H1 (cell line): ENCODE measurements at regions not wholly inside any gene's neighbourhood (a gene's known extent, or its start where the extent isn't known, plus 50 kb on each side); places are given as distances from the start of the nearest gene placed in this dataset.

Experiments
- CTCF ChIA-PET: fragments of 300-600 bp; sonication (Branson Sonifier 250); formaldehyde crosslinking; loops from one replicate; lab custom pipeline; 2021; ENCODE audit not compliant: partially characterized antibody; lab: Charles Lee
- POLR2A ChIA-PET: fragments of 300-600 bp; sonication (Branson Sonifier 250); formaldehyde crosslinking; loops from one replicate; lab custom pipeline; 2021; ENCODE audit warnings: inconsistent platforms; ENCODE audit not compliant: partially characterized antibody; lab: Charles Lee
- DNase-seq, 2 experiments: peaks; one replicate each; pipeline versions ENCODE4 v3.0.0 to v3.0.0-alpha.2; 2010 to 2022; ENCODE audit warnings: low spot score in 2 of 2, low read depth in 1 of 2, mixed read lengths in 1 of 2
- FAIRE-seq: peaks from 2 replicates; lab custom pipeline; 2011; peaks lifted over from hg19 to GRCh38; lab: Jason Lieb, UNC
- H2AFZ ChIP-seq: 2 replicates; pipeline ENCODE4 v1.8.1; 2012; ENCODE audit warnings: low read length, inconsistent platforms
- H2AK5ac ChIP-seq: 2 replicates; pipeline ENCODE4 v1.6.1; 2013; ENCODE audit warnings: low read depth, low read length
- H2BK120ac ChIP-seq: replicated peaks from 2 replicates; pipeline ENCODE3; 2013; ENCODE audit warnings: low read depth, low read length, inconsistent platforms
- H2BK12ac ChIP-seq: 2 replicates; pipeline ENCODE4 v1.6.1; 2013; ENCODE audit warnings: low read depth, low read length
- H2BK15ac ChIP-seq: 2 replicates; pipeline ENCODE4 v1.6.1; 2013; ENCODE audit warnings: low read length
- H2BK20ac ChIP-seq: 2 replicates; pipeline ENCODE4 v1.6.1; 2013; ENCODE audit warnings: low read length
- H2BK5ac ChIP-seq: 2 replicates; pipeline ENCODE4 v1.6.1; 2013; ENCODE audit warnings: low read depth, low read length
- H3K14ac ChIP-seq: 2 replicates; pipeline ENCODE4 v1.6.1; 2013; ENCODE audit warnings: inconsistent platforms; ENCODE audit not compliant: insufficient read length
- H3K18ac ChIP-seq: 2 replicates; pipeline ENCODE4 v1.6.1; 2013; ENCODE audit warnings: low read length; ENCODE audit errors: extremely low read depth
- H3K23ac ChIP-seq: 2 replicates; pipeline ENCODE4 v1.6.1; 2013; ENCODE audit warnings: inconsistent platforms; ENCODE audit not compliant: insufficient read length
- H3K23me2 ChIP-seq: 2 replicates; pipeline ENCODE4 v1.6.1; 2013; ENCODE audit warnings: low read depth, low read length
- H3K27ac ChIP-seq: 2 replicates; pipeline ENCODE4 v1.6.1; 2011; ENCODE audit warnings: low read depth, low read length, inconsistent platforms
- H3K27me3 ChIP-seq, 4 experiments: replicated peaks in 1 of 4; 1 replicate in 1 of 4; 2 replicates in 3 of 4; pipeline versions ENCODE4 v1.6.1 to v1.8.1; 2011 to 2013; ENCODE audit warnings: low read length in 3 of 4, mild to moderate bottlenecking in 3 of 4, inconsistent platforms in 2 of 4, mixed read lengths in 2 of 4, moderate library complexity in 1 of 4; ENCODE audit not compliant: control insufficient read depth in 3 of 4, insufficient read depth in 3 of 4; ENCODE audit errors: extremely low read depth in 1 of 4
- H3K36me3 ChIP-seq, 4 experiments: 2 replicates each; pipeline versions ENCODE4 v1.6.1 to v1.8.1; 2011 to 2013; ENCODE audit warnings: mild to moderate bottlenecking in 4 of 4, low read length in 3 of 4, moderate library complexity in 2 of 4, control low read depth in 1 of 4, inconsistent platforms in 1 of 4; ENCODE audit not compliant: insufficient read depth in 4 of 4, control insufficient read depth in 2 of 4
- H3K4ac ChIP-seq: replicated peaks from 2 replicates; pipeline ENCODE3; 2013; ENCODE audit warnings: low read length, low read depth, mixed read lengths, inconsistent platforms; ENCODE audit not compliant: insufficient read length
- H3K4me1 ChIP-seq, 4 experiments: replicated peaks in 1 of 4; 1 replicate in 1 of 4; 2 replicates in 3 of 4; pipeline versions ENCODE4 v1.6.1 to v1.8.1; 2011 to 2013; ENCODE audit warnings: low read length in 3 of 4, inconsistent platforms in 2 of 4, mixed read lengths in 1 of 4; ENCODE audit not compliant: insufficient read depth in 4 of 4, control insufficient read depth in 3 of 4
- H3K4me2 ChIP-seq, 2 experiments: 2 replicates each; pipeline versions ENCODE4 v1.6.1 to v1.8.1; 2011 to 2013; ENCODE audit warnings: low read depth in 2 of 2, low read length in 2 of 2, control low read depth in 1 of 2, inconsistent platforms in 1 of 2, mild to moderate bottlenecking in 1 of 2; ENCODE audit not compliant: insufficient read depth in 1 of 2
- H3K4me3 ChIP-seq, 4 experiments: fragments of 200-600, 300-600 bp in 1 of 4; sonication (generic), shearing (Covaris generic), sonication (Bioruptor Twin) in 1 of 4; 2 replicates each; pipeline versions ENCODE4 v1.5.1 to v1.8.1; 2011 to 2016; ENCODE audit warnings: low read length in 4 of 4, low read depth in 3 of 4, control low read depth in 2 of 4, inconsistent platforms in 2 of 4, mild to moderate bottlenecking in 2 of 4, mixed read lengths in 1 of 4, moderate library complexity in 1 of 4; ENCODE audit not compliant: insufficient read depth in 2 of 4; ENCODE audit errors: extremely low read depth in 1 of 4
- H3K56ac ChIP-seq: replicated peaks from 2 replicates; pipeline ENCODE3; 2013; ENCODE audit warnings: low read depth, mild to moderate bottlenecking, mixed read lengths, low read length, inconsistent platforms; ENCODE audit not compliant: insufficient read length
- H3K79me1 ChIP-seq: 2 replicates; pipeline ENCODE4 v1.6.1; 2013; ENCODE audit warnings: low read depth, low read length, control low read depth
- H3K79me2 ChIP-seq, 2 experiments: 2 replicates each; pipeline versions ENCODE4 v1.6.1 to v1.8.1; 2012 to 2013; ENCODE audit warnings: low read length in 2 of 2, mild to moderate bottlenecking in 2 of 2, inconsistent platforms in 1 of 2; ENCODE audit not compliant: insufficient read depth in 2 of 2, control insufficient read depth in 1 of 2
- H3K9ac ChIP-seq, 4 experiments: replicated peaks in 1 of 4; 1 replicate in 1 of 4; 2 replicates in 3 of 4; pipeline versions ENCODE4 v1.6.1 to v1.8.1; 2011 to 2013; ENCODE audit warnings: low read depth in 3 of 4, low read length in 3 of 4, control low read depth in 2 of 4, mild to moderate bottlenecking in 2 of 4, moderate library complexity in 2 of 4, inconsistent platforms in 1 of 4; ENCODE audit errors: extremely low read depth in 1 of 4
- H3K9me3 ChIP-seq, 2 experiments: 2 replicates each; pipeline versions ENCODE4 v1.6.1 to v1.8.1; 2012 to 2013; ENCODE audit warnings: mild to moderate bottlenecking in 2 of 2, moderate library complexity in 2 of 2, control low read depth in 1 of 2, inconsistent platforms in 1 of 2, low read depth in 1 of 2, low read length in 1 of 2, mixed read lengths in 1 of 2; ENCODE audit not compliant: insufficient read depth in 2 of 2
- H4K20me1 ChIP-seq, 2 experiments: replicated peaks in 1 of 2; 2 replicates each; pipeline versions ENCODE3 to v1.8.1; 2011 to 2013; ENCODE audit warnings: inconsistent platforms in 2 of 2, low read length in 2 of 2, mild to moderate bottlenecking in 1 of 2; ENCODE audit not compliant: insufficient read depth in 2 of 2, control insufficient read depth in 1 of 2
- H4K5ac ChIP-seq: 2 replicates; pipeline ENCODE4 v1.6.1; 2013; ENCODE audit warnings: low read length, low read depth, mixed read lengths, inconsistent platforms; ENCODE audit not compliant: insufficient read length
- H4K8ac ChIP-seq: 2 replicates; pipeline ENCODE4 v1.8.0; 2013; ENCODE audit warnings: mild to moderate bottlenecking, moderate library complexity, low read length, inconsistent platforms; ENCODE audit not compliant: insufficient read depth; ENCODE audit errors: extremely low read depth
- H4K91ac ChIP-seq: replicated peaks from 2 replicates; pipeline ENCODE3; 2013; ENCODE audit warnings: low read length, mixed read lengths, inconsistent platforms; ENCODE audit not compliant: insufficient read length
- KDM4A ChIP-seq: IDR thresholded peaks from one replicate; pipeline ENCODE4 v1.7.1; 2012; ENCODE audit warnings: low read depth, mild to moderate bottlenecking, moderate library complexity, low read length, inconsistent platforms; ENCODE audit not compliant: severe bottlenecking
- RAD21 ChIP-seq, 2 experiments: IDR thresholded peaks in 1 of 2; conservative IDR thresholded peaks in 1 of 2; 2 replicates each; pipeline ENCODE4 v1.6.1; 2011; ENCODE audit warnings: low read depth in 2 of 2, low read length in 2 of 2, improper control_type of control experiment in 1 of 2, inconsistent platforms in 1 of 2, mild to moderate bottlenecking in 1 of 2, moderate library complexity in 1 of 2
- SIN3A ChIP-seq, 2 experiments: IDR thresholded peaks in 1 of 2; conservative IDR thresholded peaks in 1 of 2; 2 replicates each; pipeline ENCODE4 v1.6.1; 2011 to 2012; ENCODE audit warnings: low read length in 2 of 2, improper control_type of control experiment in 1 of 2, low read depth in 1 of 2, mild to moderate bottlenecking in 1 of 2
- SIRT6 ChIP-seq: IDR thresholded peaks from one replicate; pipeline ENCODE4 v1.7.1; 2012; ENCODE audit warnings: low read length, inconsistent platforms
- ZNF274 ChIP-seq: IDR thresholded peaks from 2 replicates; pipeline ENCODE4 v1.7.0; 2012; ENCODE audit warnings: low read length, borderline replicate concordance; ENCODE audit errors: extremely low read depth
- WGBS, 2 experiments: shearing (Covaris generic) in 1 of 2; methylation state at CpG; one replicate each; pipeline versions ENCODE4 v1.1.6 to v1.1.7; 2013 to 2015; ENCODE audit warnings: low lambda C conversion rate in 2 of 2, mixed read lengths in 2 of 2, inconsistent platforms in 1 of 2, low coverage in 1 of 2, missing lambda C conversion rate in 1 of 2; ENCODE audit not compliant: insufficient replicate concordance in 2 of 2, insufficient coverage in 1 of 2, insufficient read length in 1 of 2; ENCODE audit errors: extremely low coverage in 1 of 2, missing lambda C conversion rate in 1 of 2; 5-methylcytosine and 5-hydroxymethylcytosine counted together
- TF ChIP-seq, protein P1 (sequence below), 3 experiments: IDR thresholded peaks; 1 replicate in 2 of 3; 2 replicates in 1 of 3; pipeline versions ENCODE4 v1.5.1 to v1.6.1; 2011; ENCODE audit warnings: low read length in 3 of 3, mild to moderate bottlenecking in 3 of 3, inconsistent platforms in 2 of 3, low read depth in 1 of 3, moderate library complexity in 1 of 3; ENCODE audit not compliant: insufficient read depth in 1 of 3; ENCODE audit errors: control extremely low read depth in 1 of 3

DNA sequence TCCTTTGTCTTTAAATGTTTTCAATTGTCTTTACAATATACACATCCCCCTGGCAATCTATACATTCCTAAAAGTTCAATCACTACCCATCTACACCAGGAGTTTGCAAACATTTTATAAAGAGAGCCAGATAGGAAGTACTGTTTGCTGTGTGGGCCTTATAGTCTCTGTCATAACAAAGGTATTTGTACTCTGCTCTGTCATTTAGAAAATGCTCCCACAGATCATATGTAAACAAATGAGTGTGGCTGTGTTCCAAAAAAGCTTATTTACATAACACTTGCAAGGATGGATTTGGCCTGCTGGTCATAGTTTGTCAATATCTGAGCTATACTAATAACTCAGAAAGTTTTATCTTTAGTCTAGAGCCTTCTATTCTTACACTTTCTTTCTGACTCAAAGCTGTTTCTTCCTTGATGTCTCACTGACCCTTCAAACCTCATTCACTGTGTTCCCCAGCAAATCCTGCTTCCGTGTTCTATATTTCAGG is 511.9 kb downstream of the GBE1 start:
- 74% methylated on average over 1 of the region's 1 CpG; no CpG with 5 or more reads in 1 of the 2 experiments for WGBS, 2 experiments
- Histone ChIP-seq H2BK15ac (no peak overlapping the region), H3K4ac (no peak overlapping the region), H3K4me3 (no peak overlapping the region), H4K91ac (no peak overlapping the region), H3K56ac (no peak overlapping the region), H3K36me3 (no peaks in the 10 kb centered on the region), H2BK20ac (no peak overlapping the region), H3K18ac (no peak overlapping the region), H3K4me1 (peaks cover 0 to 2% (median 0%) of the 10 kb centered on the region in 4 experiments; a peak in 1 of 7 replicates), H2BK12ac (no peak overlapping the region), H4K5ac (no peak overlapping the region), H3K9ac (no peak overlapping the region), H3K9me3 (no peaks in the 10 kb centered on the region), H3K23ac (no peak overlapping the region), H3K79me1 (no peaks in the 10 kb centered on the region), H3K23me2 (no peaks in the 10 kb centered on the region), H3K4me2 (no peak overlapping the region), H3K14ac (no peak overlapping the region), H3K27ac (no peak overlapping the region), H4K20me1 (no peaks in the 10 kb centered on the region), H3K79me2 (no peaks in the 10 kb centered on the region), H2AK5ac (no peak overlapping the region), H4K8ac (no peak overlapping the region), H2BK120ac (no peak overlapping the region), H2AFZ (no peak overlapping the region), H2BK5ac (no peak overlapping the region), H3K27me3 (no peaks in the 10 kb centered on the region)
- FAIRE-seq (no peak), DNase-seq (no peak)
- CTCF ChIA-PET = no interaction called here
- POLR2A ChIA-PET = no interaction called here
- TF ChIP-seq SIRT6 (no peak), KDM4A (no peak), ZNF274 (no peak), SIN3A (conservative IDR thresholded peaks at IDR 0.05 in 1 of 2, IDR thresholded peaks at IDR 0.05 in 1 of 2; ENCODE audit: low read depth in 1 of 2, low read length in 2 of 2) (no peak), RAD21 (IDR thresholded peaks at IDR 0.05 in 1 of 2, conservative IDR thresholded peaks at IDR 0.05 in 1 of 2; ENCODE audit: low read depth in 2 of 2, low read length in 2 of 2) (no peak)
- TF ChIP-seq, protein P1, sequence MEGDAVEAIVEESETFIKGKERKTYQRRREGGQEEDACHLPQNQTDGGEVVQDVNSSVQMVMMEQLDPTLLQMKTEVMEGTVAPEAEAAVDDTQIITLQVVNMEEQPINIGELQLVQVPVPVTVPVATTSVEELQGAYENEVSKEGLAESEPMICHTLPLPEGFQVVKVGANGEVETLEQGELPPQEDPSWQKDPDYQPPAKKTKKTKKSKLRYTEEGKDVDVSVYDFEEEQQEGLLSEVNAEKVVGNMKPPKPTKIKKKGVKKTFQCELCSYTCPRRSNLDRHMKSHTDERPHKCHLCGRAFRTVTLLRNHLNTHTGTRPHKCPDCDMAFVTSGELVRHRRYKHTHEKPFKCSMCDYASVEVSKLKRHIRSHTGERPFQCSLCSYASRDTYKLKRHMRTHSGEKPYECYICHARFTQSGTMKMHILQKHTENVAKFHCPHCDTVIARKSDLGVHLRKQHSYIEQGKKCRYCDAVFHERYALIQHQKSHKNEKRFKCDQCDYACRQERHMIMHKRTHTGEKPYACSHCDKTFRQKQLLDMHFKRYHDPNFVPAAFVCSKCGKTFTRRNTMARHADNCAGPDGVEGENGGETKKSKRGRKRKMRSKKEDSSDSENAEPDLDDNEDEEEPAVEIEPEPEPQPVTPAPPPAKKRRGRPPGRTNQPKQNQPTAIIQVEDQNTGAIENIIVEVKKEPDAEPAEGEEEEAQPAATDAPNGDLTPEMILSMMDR (IDR thresholded peaks at IDR 0.05; ENCODE audit: control extremely low read depth in 1 of 3, insufficient read depth in 1 of 3, low read depth in 1 of 3, low read length in 3 of 3) = no peak
